ENCODE measurements at regions not wholly inside any gene's neighbourhood (a gene's known extent, or its start where the extent isn't known, plus 50 kb on each side); places are given as distances from the start of the nearest gene placed in this dataset.
"Not testable (repeated sequence)": the region's sequence is repeated elsewhere in the genome, so short reads cannot be mapped to it uniquely, and the experiment has no call there.

DNA sequence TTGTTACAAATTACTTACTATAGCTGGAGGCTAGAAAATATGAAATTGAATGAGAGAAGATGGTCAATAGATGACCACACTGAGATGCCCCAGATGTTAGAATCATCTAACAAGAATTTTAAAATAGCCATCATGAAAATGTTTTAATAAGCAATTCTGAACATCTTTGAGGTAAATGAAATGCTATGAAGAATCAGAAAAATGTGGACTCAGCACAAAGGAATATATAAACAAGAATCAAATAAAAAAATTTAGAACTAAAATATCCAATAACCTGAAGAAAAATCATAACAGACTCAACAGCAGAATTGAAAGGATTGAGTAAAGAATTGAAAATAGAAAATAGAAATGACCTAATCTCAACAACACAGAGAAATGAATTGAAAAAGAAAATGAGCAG is 248.5 kb downstream of the PRDM9 start:
- H3K4me3 ChIP-seq = no peak overlapping the region
- no peak overlapping the region for H3K27ac ChIP-seq
- no peak for ATAC-seq (replicated peaks in 6 of 8)
- H3K4me1 ChIP-seq (replicated peaks in 1 of 2) = no peaks in the 10 kb centered on the region
- in situ Hi-C loops (cut with MboI; ENCODE audit: low pct_unique_long_range_greater_than_20kb in 2 of 9, low sequenced_read_pairs in 9 of 9, unreplicated experiment in 9 of 9) = no loop called here

DNA sequence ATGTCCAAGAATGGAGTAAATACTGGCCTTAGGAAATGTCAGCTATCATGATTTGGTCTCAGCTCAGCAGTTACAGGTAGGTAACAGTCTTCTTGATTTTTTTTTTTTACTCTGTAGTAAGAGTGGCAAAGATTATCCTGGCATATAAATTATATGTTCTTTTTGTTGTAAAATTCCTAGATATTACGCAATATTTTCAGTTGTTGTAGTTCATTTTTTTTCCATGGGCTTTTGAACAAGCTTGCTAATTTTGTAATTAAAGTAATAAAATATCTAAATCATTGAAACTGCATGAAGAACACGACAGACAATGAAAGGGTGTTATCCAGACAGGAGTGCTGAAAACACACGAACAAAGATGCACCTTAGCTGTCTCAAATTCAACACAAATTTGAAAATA is 249.4 kb downstream of the PRDM9 start:
- in situ Hi-C loops (cut with MboI; ENCODE audit: low pct_unique_long_range_greater_than_20kb in 2 of 9, low sequenced_read_pairs in 9 of 9, unreplicated experiment in 9 of 9) = no loop called here
- ATAC-seq (replicated peaks in 6 of 8) = no peak
- H3K4me3 ChIP-seq = no peak overlapping the region
- no peak overlapping the region for H3K27ac ChIP-seq
- 0 to 100% (median 85%) methylated on average over 1 to 3 of the region's 3 CpGs for WGBS, 10 experiments
- no peaks in the 10 kb centered on the region for H3K4me1 ChIP-seq (replicated peaks in 1 of 2)

DNA sequence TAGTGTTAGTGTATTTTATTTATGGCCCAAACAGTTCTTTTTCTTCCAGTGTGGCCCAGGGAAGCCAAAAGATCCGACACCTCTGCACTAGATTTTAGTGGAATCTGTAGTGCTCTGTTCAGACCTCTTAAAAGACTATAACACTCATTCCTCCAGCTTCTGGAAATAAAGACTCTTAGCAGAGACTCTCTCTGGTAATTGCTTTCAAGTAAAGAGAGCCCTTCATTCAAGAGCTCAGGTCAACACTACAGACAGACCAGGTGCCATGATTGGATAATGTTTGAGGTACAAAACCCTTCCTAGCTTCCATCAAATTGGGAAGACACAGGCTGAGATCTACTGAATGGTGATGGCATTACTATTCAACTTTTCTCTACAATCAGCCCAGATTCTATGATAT is 255.8 kb downstream of the PRDM9 start:
- no peak overlapping the region for H3K4me3 ChIP-seq
- WGBS, 10 experiments = 0 to 86% (median 14%) methylated on average over 1 of the region's 1 CpG; no CpG with 5 or more reads in 6 of the 10 experiments
- no peak overlapping the region for H3K27ac ChIP-seq
- no peaks in the 10 kb centered on the region for H3K4me1 ChIP-seq (replicated peaks in 1 of 2)
- in situ Hi-C loops (cut with MboI; ENCODE audit: low pct_unique_long_range_greater_than_20kb in 2 of 9, low sequenced_read_pairs in 9 of 9, unreplicated experiment in 9 of 9) = no loop called here
- no peak for ATAC-seq (replicated peaks in 6 of 8)

DNA sequence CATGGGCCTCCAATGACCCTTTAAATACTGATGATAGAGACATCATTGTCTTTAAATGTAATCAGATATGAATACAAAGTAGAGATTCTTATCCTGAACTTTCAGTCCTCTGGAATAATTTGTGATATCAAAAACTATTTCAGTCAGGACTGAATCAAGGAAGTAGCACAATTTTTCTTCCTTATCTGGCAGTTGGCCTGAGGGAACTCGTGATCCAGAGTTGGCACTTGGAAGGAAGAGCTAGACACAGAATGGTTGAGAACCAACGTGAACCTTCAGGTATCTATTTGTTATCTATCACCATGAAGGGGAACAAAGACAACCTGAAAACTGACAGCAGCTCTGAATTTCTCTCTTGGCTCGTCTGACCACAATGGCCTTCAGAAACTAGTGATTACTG is 269.3 kb downstream of the PRDM9 start:
- ATAC-seq (replicated peaks in 6 of 8) = no peak
- 0 to 88% (median 42%) methylated on average over 1 to 3 of the region's 3 CpGs; no CpG with 5 or more reads in 2 of the 10 experiments for WGBS, 10 experiments
- Histone ChIP-seq H3K4me3 (no peak overlapping the region), H3K4me1 (replicated peaks in 1 of 2) (no peaks in the 10 kb centered on the region), H3K27ac (no peak overlapping the region)
- in situ Hi-C loops (cut with MboI; ENCODE audit: low pct_unique_long_range_greater_than_20kb in 2 of 9, low sequenced_read_pairs in 9 of 9, unreplicated experiment in 9 of 9) = no loop called here

DNA sequence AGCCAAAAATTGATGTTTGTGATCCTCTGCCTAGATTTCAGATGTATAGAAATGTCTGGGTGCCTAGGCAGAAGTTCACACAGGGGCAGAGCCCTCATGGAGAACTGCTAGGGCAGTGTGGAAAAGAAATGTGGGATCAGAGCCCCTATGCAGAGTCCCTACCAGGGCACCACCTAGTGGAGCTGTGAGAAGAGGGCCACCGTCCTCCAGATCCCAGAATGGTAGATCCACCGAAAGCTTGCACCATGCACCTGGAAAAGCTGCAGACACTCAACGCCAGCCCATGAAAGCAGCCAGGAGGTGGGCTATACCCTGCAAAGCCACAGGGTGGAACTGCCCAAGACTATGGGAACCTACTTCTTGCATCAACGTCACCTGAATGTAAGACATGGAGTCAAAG is 292.9 kb downstream of the PRDM9 start:
- 0 to 100% (median 55%) methylated on average over 1 to 4 of the region's 4 CpGs; no CpG with 5 or more reads in 5 of the 10 experiments for WGBS, 10 experiments
- H3K4me3 ChIP-seq; H3K4me1 ChIP-seq (replicated peaks in 1 of 2); in situ Hi-C loops (cut with MboI; ENCODE audit: low pct_unique_long_range_greater_than_20kb in 2 of 9, low sequenced_read_pairs in 9 of 9, unreplicated experiment in 9 of 9); ATAC-seq (replicated peaks in 6 of 8); H3K27ac ChIP-seq: not testable (repeated sequence)

DNA sequence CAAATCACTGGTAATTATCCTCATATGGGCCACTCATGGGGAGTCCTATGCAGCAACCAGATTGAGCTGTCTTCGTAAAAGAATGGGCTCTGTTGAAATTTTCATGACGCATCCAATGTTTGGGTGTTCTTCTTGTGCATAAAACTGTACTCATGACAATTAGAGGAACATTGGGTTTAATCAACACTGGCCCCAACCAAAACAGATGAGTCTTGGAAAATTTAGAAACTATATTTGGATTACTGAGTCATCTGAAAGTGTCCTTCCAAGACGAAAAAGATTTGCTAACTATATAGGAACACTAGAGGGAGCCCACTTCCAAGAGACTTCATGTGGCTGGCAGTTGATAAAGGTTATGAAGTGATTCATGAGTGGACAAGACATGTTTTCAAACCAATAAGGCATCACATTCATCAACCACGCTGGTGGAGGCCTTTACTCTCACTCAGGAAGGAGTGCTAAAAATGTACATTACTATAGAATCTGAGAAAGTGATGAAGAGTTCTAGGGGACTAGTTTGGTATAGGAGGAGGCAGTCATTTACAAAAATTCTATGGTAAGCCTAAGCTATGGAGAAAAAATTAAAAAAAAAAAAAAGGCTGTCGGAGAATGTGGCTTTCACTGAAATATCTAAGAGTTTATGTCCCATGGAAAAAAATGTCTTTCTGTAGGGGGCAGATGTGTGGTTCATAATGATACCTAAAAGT is 313.5 kb downstream of the PRDM9 start:
- peak in 4 of 8 experiments; percentile 41 to 93 (median 73) for ATAC-seq (replicated peaks in 6 of 8)
- H3K27ac ChIP-seq = no peak overlapping the region
- H3K4me1 ChIP-seq (replicated peaks in 1 of 2) = peaks cover 0 to 6% of the 10 kb centered on the region in 2 donors
- H3K4me3 ChIP-seq = no peak overlapping the region
- WGBS, 10 experiments = 0 to 89% (median 41%) methylated on average over 1 to 5 of the region's 5 CpGs; no CpG with 5 or more reads in 2 of the 10 experiments
- in situ Hi-C loops (cut with MboI; ENCODE audit: low pct_unique_long_range_greater_than_20kb in 2 of 9, low sequenced_read_pairs in 9 of 9, unreplicated experiment in 9 of 9) = no loop called here

DNA sequence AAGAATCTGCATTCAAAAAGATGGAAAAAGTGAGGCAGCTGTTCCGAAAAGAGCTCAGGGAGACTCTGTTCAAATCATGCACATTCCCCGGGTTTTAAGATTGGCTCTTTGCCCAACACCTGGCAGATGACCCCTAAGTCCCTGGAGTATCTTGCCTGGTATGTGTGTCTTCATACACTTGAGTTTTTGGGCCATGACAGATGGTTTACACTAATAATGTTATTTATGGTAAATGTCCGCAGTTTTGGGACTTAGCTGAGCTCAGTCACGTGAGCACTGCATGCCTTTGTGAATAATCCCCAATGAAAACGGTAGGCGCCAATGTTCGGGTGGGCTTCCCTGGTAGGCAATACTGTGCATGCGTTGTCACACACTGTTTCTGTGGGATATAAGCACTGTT is 316.1 kb downstream of the PRDM9 start:
- Histone ChIP-seq H3K27ac (no peak overlapping the region), H3K4me1 (replicated peaks in 1 of 2) (no peaks in the 10 kb centered on the region), H3K4me3 (no peak overlapping the region)
- WGBS, 10 experiments = 0 to 96% (median 84%) methylated on average over 1 to 8 of the region's 8 CpGs; no CpG with 5 or more reads in 2 of the 10 experiments
- in situ Hi-C loops (cut with MboI; ENCODE audit: low pct_unique_long_range_greater_than_20kb in 2 of 9, low sequenced_read_pairs in 9 of 9, unreplicated experiment in 9 of 9) = no loop called here
- no peak for ATAC-seq (replicated peaks in 6 of 8)

DNA sequence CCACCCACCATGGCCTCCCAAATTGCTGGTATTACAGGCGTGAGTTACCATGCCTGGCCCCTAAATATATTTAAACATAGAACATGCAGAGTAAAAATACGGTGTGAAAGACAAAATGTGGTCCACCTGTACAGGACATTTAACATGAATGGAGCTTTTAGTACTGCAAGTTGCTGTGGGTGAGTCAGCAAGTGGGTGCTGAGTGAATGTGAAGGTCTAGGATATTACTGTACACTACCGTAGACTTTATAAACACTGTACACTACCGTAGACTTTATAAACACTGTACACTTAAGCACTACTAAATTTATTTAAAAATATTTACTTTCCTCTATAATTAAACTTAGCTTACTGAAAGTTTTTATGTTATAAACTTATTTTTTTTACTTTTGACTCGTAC is 317.8 kb downstream of the PRDM9 start:
- 23 to 100% (median 93%) methylated on average over 3 to 5 of the region's 5 CpGs for WGBS, 10 experiments
- Histone ChIP-seq H3K27ac (no peak overlapping the region), H3K4me1 (replicated peaks in 1 of 2) (no peaks in the 10 kb centered on the region), H3K4me3 (no peak overlapping the region)
- no peak for ATAC-seq (replicated peaks in 6 of 8)
- in situ Hi-C loops (cut with MboI; ENCODE audit: low pct_unique_long_range_greater_than_20kb in 2 of 9, low sequenced_read_pairs in 9 of 9, unreplicated experiment in 9 of 9) = loop anchor here in 1 of 9 experiments (25.0 kb wide), 1 partner anchor 287 kb away; no protein-coding TSS in a partner anchor

DNA sequence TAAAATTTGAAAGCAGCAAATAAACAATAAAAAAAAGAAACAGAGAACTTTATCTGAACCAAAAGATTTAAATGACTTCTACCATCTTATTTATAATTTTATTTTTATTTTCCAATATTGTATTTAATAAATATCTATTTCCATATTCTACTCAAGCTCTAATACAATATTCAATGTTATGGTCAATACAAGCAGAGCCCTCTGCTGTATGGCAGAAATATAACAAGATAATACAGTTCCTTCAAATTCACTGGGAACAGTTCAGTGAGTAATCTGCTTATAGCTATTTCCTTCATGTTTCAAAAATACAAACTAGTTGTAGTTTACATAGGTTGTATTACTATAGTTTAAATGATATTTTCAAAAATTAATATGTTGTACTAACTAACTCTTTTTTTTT is 332.7 kb downstream of the PRDM9 start:
- H3K27ac ChIP-seq = no peak overlapping the region
- no peak overlapping the region for H3K4me3 ChIP-seq
- no peak for ATAC-seq (replicated peaks in 6 of 8)
- H3K4me1 ChIP-seq (replicated peaks in 1 of 2) = no peaks in the 10 kb centered on the region
- in situ Hi-C loops (cut with MboI; ENCODE audit: low pct_unique_long_range_greater_than_20kb in 2 of 9, low sequenced_read_pairs in 9 of 9, unreplicated experiment in 9 of 9) = loop anchor here in 1 of 9 experiments (25.0 kb wide), 1 partner anchor 272 kb away; no protein-coding TSS in a partner anchor

DNA sequence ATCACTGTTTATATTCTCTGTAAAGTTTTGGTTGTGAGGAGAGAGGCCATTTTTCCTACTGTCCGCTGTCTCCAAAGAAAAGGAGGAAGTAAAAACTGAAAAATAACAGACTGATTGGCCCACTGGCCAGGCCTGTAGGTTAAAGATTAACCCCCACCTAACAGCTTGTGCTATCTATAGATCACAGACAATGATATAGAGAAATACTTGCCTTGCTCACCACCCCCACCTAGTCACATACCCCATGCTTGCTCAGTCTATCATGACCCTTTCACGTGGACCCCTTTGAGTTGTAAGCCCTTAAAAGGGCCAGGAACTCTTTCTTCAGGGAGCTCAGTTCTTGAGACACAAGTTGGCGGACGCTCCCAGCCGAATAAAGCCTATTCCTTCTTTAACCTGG is 357.4 kb downstream of the PRDM9 start:
- H3K4me3 ChIP-seq = no peak overlapping the region

DNA sequence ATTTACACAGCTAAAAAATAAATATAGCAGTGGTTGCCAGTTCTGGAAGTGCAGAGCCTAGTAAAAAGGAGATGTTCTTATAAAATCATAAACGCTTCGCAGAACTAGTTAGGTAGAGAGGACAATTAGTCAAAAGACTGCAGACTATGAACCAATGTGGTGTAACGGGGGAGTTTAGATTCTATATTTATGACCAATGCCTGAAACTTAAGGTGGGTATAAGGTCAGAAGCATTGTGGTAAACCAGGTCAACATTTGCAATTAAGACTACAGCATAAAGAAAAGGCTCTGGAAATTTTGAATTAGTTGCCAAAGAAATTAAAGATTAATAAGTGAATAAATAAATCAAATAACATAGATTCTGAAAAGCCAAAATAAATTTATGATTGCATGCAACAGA is 370.4 kb downstream of the PRDM9 start:
- WGBS, 10 experiments = 60 to 100% (median 91%) methylated on average over 2 to 3 of the region's 3 CpGs; no CpG with 5 or more reads in 1 of the 10 experiments
- in situ Hi-C loops (cut with MboI; ENCODE audit: low pct_unique_long_range_greater_than_20kb in 2 of 9, low sequenced_read_pairs in 9 of 9, unreplicated experiment in 9 of 9) = no loop called here
- ATAC-seq (replicated peaks in 6 of 8) = no peak
- Histone ChIP-seq H3K4me1 (replicated peaks in 1 of 2) (no peaks in the 10 kb centered on the region), H3K4me3 (no peak overlapping the region), H3K27ac (no peak overlapping the region)

More for the DNA sequence above, 357.4 kb downstream of the PRDM9 start:
- Histone ChIP-seq H3K27ac (no peak overlapping the region), H3K4me1 (replicated peaks in 1 of 2) (no peaks in the 10 kb centered on the region)
- WGBS, 10 experiments = 20 to 100% (median 55%) methylated on average over 1 to 5 of the region's 5 CpGs
- no peak for ATAC-seq (replicated peaks in 6 of 8)
- in situ Hi-C loops (cut with MboI; ENCODE audit: low pct_unique_long_range_greater_than_20kb in 2 of 9, low sequenced_read_pairs in 9 of 9, unreplicated experiment in 9 of 9) = no loop called here

DNA sequence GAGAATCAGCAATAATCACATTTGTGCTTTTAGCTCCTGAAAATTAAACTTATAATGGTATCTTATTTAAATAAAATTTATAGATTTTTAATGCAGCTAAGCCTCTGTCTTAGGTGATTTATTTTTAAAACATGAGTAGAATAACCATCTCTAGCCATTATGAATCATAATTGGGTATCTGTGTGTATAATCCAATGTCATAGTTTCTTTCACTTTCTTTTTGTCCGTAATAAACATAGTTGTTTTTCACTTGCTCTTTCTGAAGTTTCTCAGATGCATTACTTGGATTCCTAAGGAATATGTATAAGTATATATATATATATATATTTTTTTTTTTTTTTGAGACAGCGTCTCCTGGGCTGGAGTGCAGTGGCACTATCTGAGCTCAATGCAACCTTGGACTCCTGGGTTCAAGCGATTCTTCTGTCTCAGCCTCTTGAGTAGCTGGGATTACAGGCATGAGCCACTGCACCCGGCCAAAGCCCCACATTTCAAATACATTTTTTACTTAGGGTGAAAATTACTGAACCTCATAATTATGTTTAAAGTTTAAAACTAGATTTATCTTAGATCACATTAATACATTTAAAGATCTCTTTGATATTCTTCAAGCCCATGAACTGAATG is 377.1 kb downstream of the PRDM9 start:
- WGBS, 10 experiments = 9 to 100% (median 71%) methylated on average over 1 to 3 of the region's 4 CpGs
- in situ Hi-C loops (cut with MboI; ENCODE audit: low pct_unique_long_range_greater_than_20kb in 2 of 9, low sequenced_read_pairs in 9 of 9, unreplicated experiment in 9 of 9) = no loop called here
- ATAC-seq (replicated peaks in 6 of 8) = no peak
- Histone ChIP-seq H3K4me3 (no peak overlapping the region), H3K4me1 (replicated peaks in 1 of 2) (no peaks in the 10 kb centered on the region), H3K27ac (no peak overlapping the region)

DNA sequence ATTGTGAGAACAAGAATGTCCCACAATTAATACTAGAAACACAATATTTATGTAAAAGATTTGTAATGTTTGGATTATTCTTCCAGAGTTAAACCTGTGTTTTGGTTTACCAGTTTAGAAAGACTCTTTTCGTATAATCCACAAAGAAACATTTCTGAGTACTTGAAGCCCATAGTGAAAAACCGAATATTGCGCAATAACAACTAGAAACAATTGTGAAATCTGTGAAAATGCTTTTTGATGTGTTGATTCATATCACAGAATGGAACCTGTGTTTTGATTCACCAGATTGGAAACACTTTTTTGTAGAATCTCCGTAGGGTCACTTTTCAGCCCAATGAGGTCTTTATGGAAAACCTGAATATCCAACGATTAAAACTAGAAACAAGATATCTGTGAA is 386.2 kb downstream of the PRDM9 start:
- in situ Hi-C loops (cut with MboI; ENCODE audit: low pct_unique_long_range_greater_than_20kb in 2 of 9, low sequenced_read_pairs in 9 of 9, unreplicated experiment in 9 of 9) = no loop called here
- 19 to 100% (median 71%) methylated on average over 1 to 5 of the region's 5 CpGs for WGBS, 10 experiments
- no peaks in the 10 kb centered on the region for H3K4me1 ChIP-seq (replicated peaks in 1 of 2)
- H3K27ac ChIP-seq = no peak overlapping the region
- ATAC-seq (replicated peaks in 6 of 8) = no peak
- no peak overlapping the region for H3K4me3 ChIP-seq

DNA sequence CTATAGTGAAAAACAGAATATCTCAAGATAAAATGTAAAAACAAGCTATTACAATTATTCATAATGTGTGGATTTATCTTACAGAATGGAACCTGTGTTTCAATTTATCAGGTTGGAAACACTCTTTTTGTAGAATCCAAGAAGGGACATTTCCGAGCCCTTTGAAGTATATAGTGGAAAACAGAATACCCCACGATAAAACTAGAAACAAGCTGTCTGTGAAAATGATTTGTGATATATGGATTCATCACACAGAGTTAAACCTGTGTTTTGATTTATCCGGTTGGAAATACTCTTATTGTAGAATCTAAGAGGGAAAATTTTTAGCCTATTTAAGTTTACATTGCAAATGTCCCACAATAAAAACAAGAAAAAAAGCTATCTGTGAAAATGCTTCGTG is 388.2 kb downstream of the PRDM9 start:
- ATAC-seq (replicated peaks in 6 of 8) = no peak

More for the DNA sequence above, 388.2 kb downstream of the PRDM9 start:
- in situ Hi-C loops (cut with MboI; ENCODE audit: low pct_unique_long_range_greater_than_20kb in 2 of 9, low sequenced_read_pairs in 9 of 9, unreplicated experiment in 9 of 9) = no loop called here
- no peaks in the 10 kb centered on the region for H3K4me1 ChIP-seq (replicated peaks in 1 of 2)
- 17 to 89% (median 71%) methylated on average over 1 to 4 of the region's 4 CpGs; no CpG with 5 or more reads in 1 of the 10 experiments for WGBS, 10 experiments
- no peak overlapping the region for H3K27ac ChIP-seq
- H3K4me3 ChIP-seq = no peak overlapping the region

Measured in motor neuron (in vitro differentiated cells).